Right lobe of liver (tissue), 6 donors: ENCODE measurements at regions not wholly inside any gene's neighbourhood (a gene's known extent, or its start where the extent isn't known, plus 50 kb on each side); places are given as distances from the start of the nearest gene placed in this dataset.

Source experiments
- ATAC-seq, 4 donors: fragments of 200-7000 bp; cut with Tn5 transposase; one replicate each; pipeline ENCODE4 v1.9.1; 2020; ENCODE audit warnings: mild to moderate bottlenecking in 4 of 4, moderate library complexity in 4 of 4
- DNase-seq, 3 donors: peaks; one replicate each; pipeline ENCODE4 v3.0.0-alpha.2; 2020
- H3K27ac ChIP-seq, 3 donors: fragments of 200-600 bp; one replicate each; pipeline ENCODE4 v1.8.0; 2022
- H3K27me3 ChIP-seq, 2 donors: fragments of 200-600 bp; one replicate each; pipeline ENCODE4 v1.8.0; 2022
- H3K36me3 ChIP-seq, 4 donors: fragments of 200-600 bp; sonication (generic) in 1 of 4; one replicate each; pipeline versions ENCODE4 v1.5.1 to v1.8.0; 2017 to 2022; ENCODE audit warnings: control low read depth in 1 of 4
- H3K4me1 ChIP-seq, 4 donors: fragments of 200-600 bp; sonication (generic) in 1 of 4; one replicate each; pipeline versions ENCODE4 v1.5.1 to v1.8.0; 2017 to 2022; ENCODE audit warnings: control low read depth in 1 of 4
- H3K4me3 ChIP-seq, 3 donors: fragments of 200-600 bp; one replicate each; pipeline ENCODE4 v1.8.0; 2022
- H3K9me3 ChIP-seq, 4 donors: fragments of 200-600 bp; sonication (generic) in 1 of 4; one replicate each; pipeline versions ENCODE4 v1.5.1 to v1.8.0; 2017 to 2022; ENCODE audit warnings: control low read depth in 1 of 4
- CTCF ChIP-seq, 4 donors: fragments of 200-600 bp in 3 of 4; fragments of 450-650 bp in 1 of 4; IDR thresholded peaks; one replicate each; pipeline versions ENCODE4 v1.5.1 to v1.8.0; 2016 to 2022; ENCODE audit warnings: antibody characterized with exemption in 4 of 4, mild to moderate bottlenecking in 2 of 4
- POLR2A ChIP-seq: fragments of 450-650 bp; IDR thresholded peaks from one replicate; pipeline ENCODE4 v1.6.1; 2017; ENCODE audit warnings: antibody characterized with exemption, mild to moderate bottlenecking
- WGBS: methylation state at CpG from one replicate; pipeline ENCODE4 v1.1.6; 2018; ENCODE audit warnings: low coverage, low lambda C conversion rate; ENCODE audit not compliant: insufficient coverage; ENCODE audit errors: missing lambda C conversion rate; 5-methylcytosine and 5-hydroxymethylcytosine counted together
- intact Hi-C, 2 donors: fragments of 100-400 bp; cut with DNase I; formaldehyde crosslinking; loops; one replicate each; pipeline versions ENCODE4 v1.11.2 to v1.14.1; 2022
- donor health status: DM: no; HTN: yes; CAD: no.
- donor health status: DM: no; HTN: no; CAD: no.
- donor health status: DM: no; HTN: no; CAD: no.
- donor health status: DM: no; HTN: yes; CAD: no.
- donor health status: DM: no; HTN: yes; CAD: no.

DNA sequence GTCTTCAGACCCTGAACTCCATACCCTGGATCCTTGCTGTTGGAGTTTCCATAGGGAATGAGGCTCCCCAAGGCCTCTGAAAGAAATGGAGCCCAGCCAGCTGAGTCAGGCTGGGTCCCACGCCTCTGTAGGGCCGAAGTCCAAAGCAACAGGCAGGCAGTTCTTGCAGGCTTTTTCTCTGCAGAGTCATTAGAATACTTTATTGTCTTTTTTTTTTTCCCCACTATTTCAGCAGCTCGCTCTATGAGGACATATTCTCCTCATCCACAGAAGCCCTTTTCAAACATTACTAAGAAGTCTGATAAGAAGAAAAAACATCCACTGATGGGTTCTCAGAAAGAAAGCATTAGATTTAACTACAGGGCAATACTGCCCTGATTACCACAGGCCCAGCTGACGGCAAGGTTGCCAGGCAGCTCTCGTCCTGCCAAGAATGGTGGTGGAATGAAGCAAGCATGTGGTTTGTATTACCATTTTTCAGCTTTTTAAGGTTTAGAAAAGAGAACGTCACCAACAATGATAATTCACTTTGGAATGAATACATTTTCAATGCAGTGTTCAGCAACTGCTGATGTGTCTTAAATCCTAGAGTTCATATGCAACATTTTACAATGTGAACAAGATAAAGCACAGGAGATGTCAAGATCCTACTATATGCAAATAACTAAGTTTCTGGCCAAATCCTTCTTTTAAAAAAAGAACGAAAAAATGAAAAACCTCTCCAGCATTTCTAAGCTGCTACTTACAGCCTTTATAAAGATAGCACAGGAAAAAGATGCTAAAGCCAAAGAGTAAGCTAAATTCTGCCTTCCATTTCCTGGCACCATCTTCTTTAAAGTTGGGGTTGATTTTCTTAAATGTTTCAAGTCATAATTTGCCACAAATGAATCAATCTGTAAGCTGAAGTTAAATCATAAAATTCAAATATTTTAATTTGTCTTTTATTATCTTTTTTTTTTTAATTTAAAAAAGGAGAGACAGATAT is 223.6 kb upstream of the CITED2 start:
- H3K9me3 ChIP-seq: no peaks in the 10 kb centered on the region
- H3K27me3 ChIP-seq: no peaks in the 10 kb centered on the region
- peaks cover 0 to 21% (median 10%) of the 10 kb centered on the region in 4 donors for H3K4me1 ChIP-seq
- TF ChIP-seq CTCF (IDR thresholded peaks at IDR 0.05) (no peak), POLR2A (no peak)
- ATAC-seq: peak; percentile 92 to 97 (median 94)
- intact Hi-C loops: no loop called here
- WGBS: 20% methylated on average over 6 of the region's 7 CpGs
- no peaks in the 10 kb centered on the region for H3K36me3 ChIP-seq
- peak; percentile 65 to 82 (median 75) for DNase-seq
- H3K27ac ChIP-seq: peak overlapping the region; percentile 14 to 76 (median 60)
- H3K4me3 ChIP-seq: no peak overlapping the region

- H3K27me3 ChIP-seq: no peaks in the 10 kb centered on the region
- intact Hi-C loops: no loop called here
- no peak overlapping the region for H3K4me3 ChIP-seq
- H3K9me3 ChIP-seq: no peaks in the 10 kb centered on the region
- DNase-seq (no peak), ATAC-seq (peak in 3 of 4 donors; percentile 16 to 48 (median 27))
- peaks cover 0 to 21% (median 10%) of the 10 kb centered on the region in 4 donors for H3K4me1 ChIP-seq
- peak overlapping the region; percentile 14 to 76 (median 60) for H3K27ac ChIP-seq
- no peaks in the 10 kb centered on the region for H3K36me3 ChIP-seq
- WGBS: 48% methylated on average over 1 of the region's 1 CpG
- TF ChIP-seq POLR2A: no peak
- TF ChIP-seq CTCF (IDR thresholded peaks at IDR 0.05): no peak
Measured at GRCh38 chr6:139597087-139597763, 222.8 kb upstream of the CITED2 start.

GRCh38 chr6:139595183-139595582 is 220.7 kb upstream of the CITED2 start:
- intact Hi-C loops: no loop called here
- no peaks in the 10 kb centered on the region for H3K9me3 ChIP-seq
- peaks cover 0 to 21% (median 10%) of the 10 kb centered on the region in 4 donors for H3K4me1 ChIP-seq
- H3K36me3 ChIP-seq: no peaks in the 10 kb centered on the region
- TF ChIP-seq POLR2A (no peak), CTCF (IDR thresholded peaks at IDR 0.05) (no peak)
- no peaks in the 10 kb centered on the region for H3K27me3 ChIP-seq
- DNase-seq (no peak), ATAC-seq (no peak)
- H3K4me3 ChIP-seq: no peak overlapping the region
- no peak overlapping the region for H3K27ac ChIP-seq
- 100% methylated on average over 3 of the region's 3 CpGs for WGBS

GRCh38 chr6:139594333-139594965 is 220.0 kb upstream of the CITED2 start:
- 92% methylated on average over 8 of the region's 8 CpGs for WGBS
- peaks cover 0 to 21% (median 10%) of the 10 kb centered on the region in 4 donors for H3K4me1 ChIP-seq
- H3K36me3 ChIP-seq: no peaks in the 10 kb centered on the region
- DNase-seq: no peak
- TF ChIP-seq CTCF (IDR thresholded peaks at IDR 0.05) (no peak), POLR2A (no peak)
- intact Hi-C loops: no loop called here
- no peak overlapping the region for H3K4me3 ChIP-seq
- H3K27ac ChIP-seq: no peak overlapping the region
- ATAC-seq: no peak
- H3K27me3 ChIP-seq: no peaks in the 10 kb centered on the region
- H3K9me3 ChIP-seq: no peaks in the 10 kb centered on the region
